ENCODE measurements at regions not wholly inside any gene's neighbourhood (a gene's known extent, or its start where the extent isn't known, plus 50 kb on each side); places are given as distances from the start of the nearest gene placed in this dataset.

DNA sequence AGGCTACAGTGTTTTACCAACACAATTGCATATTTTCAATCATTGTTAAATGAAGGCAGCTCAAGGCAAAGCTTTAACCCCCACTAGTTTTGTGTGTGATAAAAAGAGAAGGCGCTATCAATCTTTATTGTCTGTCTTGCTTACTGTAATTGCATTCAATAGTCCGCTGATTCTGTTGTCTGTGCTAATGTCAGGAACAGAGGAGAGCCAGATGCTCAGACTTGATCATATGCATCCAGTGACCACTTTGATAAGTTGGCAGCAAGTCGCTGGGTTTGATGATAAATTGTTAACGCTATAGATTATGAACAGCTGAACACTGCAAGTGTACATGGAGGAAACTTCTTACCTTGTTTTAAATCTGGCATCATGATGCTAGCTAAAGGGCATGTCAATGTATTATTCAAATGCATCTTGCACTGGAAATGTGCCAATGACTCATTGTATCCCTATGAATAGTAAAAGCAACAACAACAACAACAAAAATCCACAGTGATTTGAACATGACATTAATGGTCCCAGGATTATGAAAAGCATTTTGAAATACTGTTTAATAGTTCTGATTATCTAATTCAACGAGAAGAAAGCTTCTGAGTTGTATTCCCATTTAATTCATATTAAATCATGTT is 423.5 kb upstream of the FANCL start:
- TF ChIP-seq GATA2 (IDR thresholded peaks at IDR 0.05; ENCODE audit: low read depth, low read length) (0 out of 2 replicates have a peak, but pooled peaks have one; percentile 18), GATA3 (IDR thresholded peaks at IDR 0.05; ENCODE audit: low read depth, low read length) (no peak)
